ENCODE measurements at regions not wholly inside any gene's neighbourhood (a gene's known extent, or its start where the extent isn't known, plus 50 kb on each side); places are given as distances from the start of the nearest gene placed in this dataset.

- DNase-seq (ENCODE audit: low read depth in 2 of 2): no peak
- no peak overlapping the region for H3K27ac ChIP-seq (ENCODE audit: insufficient read depth, low read length)
- H3K36me3 ChIP-seq (ENCODE audit: control insufficient read depth, insufficient read depth, low read length): no peaks in the 10 kb centered on the region
- no peak overlapping the region for H3K9ac ChIP-seq (ENCODE audit: insufficient read depth, low read length)
- H3K79me2 ChIP-seq (ENCODE audit: control insufficient read depth, insufficient read depth, low read length): no peaks in the 10 kb centered on the region
- no peaks in the 10 kb centered on the region for H4K20me1 ChIP-seq (ENCODE audit: control insufficient read depth, extremely low read depth, insufficient read depth, low read length)
- H3K4me2 ChIP-seq (ENCODE audit: extremely low read depth, insufficient read depth, low read length): no peak overlapping the region
- no peak for TF ChIP-seq EZH2 (IDR thresholded peaks at IDR 0.05; ENCODE audit: low read length, missing control alignments)
- TF ChIP-seq CTCF (conservative IDR thresholded peaks at IDR 0.05 in 1 of 2, IDR thresholded peaks at IDR 0.05 in 1 of 2; ENCODE audit: low read depth in 1 of 2, low read length in 2 of 2): no peak
- H3K4me3 ChIP-seq (replicated peaks in 1 of 4; ENCODE audit: control extremely low read depth in 1 of 4, insufficient read depth in 1 of 4, low read depth in 3 of 4, low read length in 4 of 4): no peak overlapping the region
- H2AFZ ChIP-seq (ENCODE audit: low read length): no peak overlapping the region
- no peaks in the 10 kb centered on the region for H3K27me3 ChIP-seq (ENCODE audit: control insufficient read depth, insufficient read depth, low read length)
- no peaks in the 10 kb centered on the region for H3K4me1 ChIP-seq (ENCODE audit: control insufficient read depth, extremely low read depth, insufficient read depth, low read length)
- H3K9me3 ChIP-seq (ENCODE audit: control insufficient read depth, insufficient read depth, low read depth, low read length): no peaks in the 10 kb centered on the region
These were observed 405.6 kb downstream of the SPRY1 start for GRCh38 chr4:123802082-123802645.

- DNase-seq (ENCODE audit: low read depth in 2 of 2): no peak
- H3K27ac ChIP-seq (ENCODE audit: insufficient read depth, low read length): no peak overlapping the region
- TF ChIP-seq CTCF (conservative IDR thresholded peaks at IDR 0.05 in 1 of 2, IDR thresholded peaks at IDR 0.05 in 1 of 2; ENCODE audit: low read depth in 1 of 2, low read length in 2 of 2): no peak
- no peak for TF ChIP-seq EZH2 (IDR thresholded peaks at IDR 0.05; ENCODE audit: low read length, missing control alignments)
These were observed 406.3 kb downstream of the SPRY1 start for GRCh38 chr4:123802933-123803332.

GRCh38 chr4:123804196-123804721, 407.7 kb downstream of the SPRY1 start:
- H3K4me3 ChIP-seq (replicated peaks in 1 of 4; ENCODE audit: control extremely low read depth in 1 of 4, insufficient read depth in 1 of 4, low read depth in 3 of 4, low read length in 4 of 4): no peak overlapping the region
- H3K79me2 ChIP-seq (ENCODE audit: control insufficient read depth, insufficient read depth, low read length): no peaks in the 10 kb centered on the region
- no peaks in the 10 kb centered on the region for H3K9me3 ChIP-seq (ENCODE audit: control insufficient read depth, insufficient read depth, low read depth, low read length)
- no peak overlapping the region for H3K27ac ChIP-seq (ENCODE audit: insufficient read depth, low read length)
- no peaks in the 10 kb centered on the region for H3K27me3 ChIP-seq (ENCODE audit: control insufficient read depth, insufficient read depth, low read length)
- H3K4me1 ChIP-seq (ENCODE audit: control insufficient read depth, extremely low read depth, insufficient read depth, low read length): no peaks in the 10 kb centered on the region
- H2AFZ ChIP-seq (ENCODE audit: low read length): no peak overlapping the region
- H3K9ac ChIP-seq (ENCODE audit: insufficient read depth, low read length): no peak overlapping the region
- no peak for TF ChIP-seq EZH2 (IDR thresholded peaks at IDR 0.05; ENCODE audit: low read length, missing control alignments)
- TF ChIP-seq CTCF (conservative IDR thresholded peaks at IDR 0.05 in 1 of 2, IDR thresholded peaks at IDR 0.05 in 1 of 2; ENCODE audit: low read depth in 1 of 2, low read length in 2 of 2): no peak
- H4K20me1 ChIP-seq (ENCODE audit: control insufficient read depth, extremely low read depth, insufficient read depth, low read length): no peaks in the 10 kb centered on the region
- DNase-seq (ENCODE audit: low read depth in 2 of 2): no peak
- no peaks in the 10 kb centered on the region for H3K36me3 ChIP-seq (ENCODE audit: control insufficient read depth, insufficient read depth, low read length)
- no peak overlapping the region for H3K4me2 ChIP-seq (ENCODE audit: extremely low read depth, insufficient read depth, low read length)

More at GRCh38 chr4:123802933-123803332, 406.3 kb downstream of the SPRY1 start:
- Histone ChIP-seq H3K4me3 (replicated peaks in 1 of 4; ENCODE audit: control extremely low read depth in 1 of 4, insufficient read depth in 1 of 4, low read depth in 3 of 4, low read length in 4 of 4) (no peak overlapping the region), H3K4me2 (ENCODE audit: extremely low read depth, insufficient read depth, low read length) (no peak overlapping the region), H3K79me2 (ENCODE audit: control insufficient read depth, insufficient read depth, low read length) (no peaks in the 10 kb centered on the region), H3K9ac (ENCODE audit: insufficient read depth, low read length) (no peak overlapping the region), H3K36me3 (ENCODE audit: control insufficient read depth, insufficient read depth, low read length) (no peaks in the 10 kb centered on the region), H4K20me1 (ENCODE audit: control insufficient read depth, extremely low read depth, insufficient read depth, low read length) (no peaks in the 10 kb centered on the region), H3K4me1 (ENCODE audit: control insufficient read depth, extremely low read depth, insufficient read depth, low read length) (no peaks in the 10 kb centered on the region), H3K9me3 (ENCODE audit: control insufficient read depth, insufficient read depth, low read depth, low read length) (no peaks in the 10 kb centered on the region), H3K27me3 (ENCODE audit: control insufficient read depth, insufficient read depth, low read length) (no peaks in the 10 kb centered on the region), H2AFZ (ENCODE audit: low read length) (peak overlapping the region; percentile 7)

Data from fibroblast of lung (primary cell).